HEK293 (cell line): ENCODE measurements at regions not wholly inside any gene's neighbourhood (a gene's known extent, or its start where the extent isn't known, plus 50 kb on each side); places are given as distances from the start of the nearest gene placed in this dataset.

Experiments used
- CTCF ChIA-PET: fragments of 350-600 bp; formaldehyde crosslinking; extraction: SDS; loops from one replicate; lab custom pipeline; 2021; ENCODE audit warnings: antibody characterized with exemption; lab: Yijun Ruan, JAX
- POLR2A ChIA-PET: fragments of 300-600 bp; formaldehyde crosslinking; extraction: SDS; loops from one replicate; lab custom pipeline; 2020; ENCODE audit warnings: antibody characterized with exemption, inconsistent platforms; lab: Yijun Ruan, JAX
- H3K27ac ChIP-seq: fragments of 200-500 bp; sonication (Bioruptor generic); 2 replicates; pipeline ENCODE4 v1.5.1; 2014; ENCODE audit warnings: low read depth, low read length, control low read depth, inconsistent platforms; ENCODE audit errors: extremely low read depth
- H3K36me3 ChIP-seq, 2 experiments: fragments of 200-500 bp in 1 of 2; sonication (Bioruptor generic) in 1 of 2; 1 replicate in 1 of 2; 2 replicates in 1 of 2; pipeline ENCODE4 v1.5.1; 2014 to 2017; ENCODE audit warnings: inconsistent platforms in 2 of 2, low read length in 2 of 2; ENCODE audit not compliant: control insufficient read depth in 2 of 2, insufficient read depth in 1 of 2
- H3K4me1 ChIP-seq: fragments of 200-500 bp; sonication (Bioruptor generic); 2 replicates; pipeline ENCODE4 v1.5.1; 2014; ENCODE audit warnings: mild to moderate bottlenecking, low read length, inconsistent platforms; ENCODE audit not compliant: control insufficient read depth, insufficient read depth
- H3K4me3 ChIP-seq: 2 replicates; pipeline ENCODE4 v1.5.1; 2011; ENCODE audit warnings: low read depth, mild to moderate bottlenecking, control low read depth, low read length, moderate library complexity
- H3K9me3 ChIP-seq: fragments of 200-500 bp; sonication (Bioruptor generic); 2 replicates; pipeline ENCODE4 v1.5.1; 2014; ENCODE audit warnings: low read depth, low read length, inconsistent platforms; ENCODE audit not compliant: control insufficient read depth, insufficient read depth
- KLF10 ChIP-seq: fragments of 450-650 bp; IDR thresholded peaks from 2 replicates; pipeline ENCODE4 v1.5.1; 2018; ENCODE audit warnings: missing biosample characterization, mild to moderate bottlenecking, missing genetic modification characterization
- REPIN1 ChIP-seq: fragments of 450-650 bp; formaldehyde crosslinking; IDR thresholded peaks from 2 replicates; pipeline ENCODE4 v1.5.1; 2017; ENCODE audit warnings: missing biosample characterization, missing genetic modification characterization, low read depth
- SETDB1 ChIP-seq: IDR thresholded peaks from one replicate; pipeline ENCODE4 v1.6.1; 2017; ENCODE audit warnings: mild to moderate bottlenecking, low read length, moderate library complexity, mixed read lengths; ENCODE audit not compliant: insufficient read length
- SP2 ChIP-seq: fragments of 450-650 bp; formaldehyde crosslinking; IDR thresholded peaks from 2 replicates; pipeline ENCODE4 v1.5.1; 2016; ENCODE audit warnings: missing biosample characterization, missing genetic modification characterization
- YY2 ChIP-seq: fragments of 450-650 bp; formaldehyde crosslinking; IDR thresholded peaks from 2 replicates; pipeline ENCODE4 v1.5.1; 2016; ENCODE audit warnings: missing biosample characterization, missing genetic modification characterization
- ZBTB1 ChIP-seq: fragments of 450-650 bp; formaldehyde crosslinking; IDR thresholded peaks from 2 replicates; pipeline ENCODE4 v1.5.1; 2016; ENCODE audit warnings: missing biosample characterization, missing genetic modification characterization
- ZFHX2 ChIP-seq: fragments of 450-650 bp; formaldehyde crosslinking; conservative IDR thresholded peaks from 2 replicates; pipeline ENCODE4 v1.5.1; 2016; ENCODE audit warnings: missing biosample characterization, missing genetic modification characterization
- ZIC2 ChIP-seq: fragments of 450-650 bp; formaldehyde crosslinking; IDR thresholded peaks from 2 replicates; pipeline ENCODE4 v1.5.1; 2016; ENCODE audit warnings: missing biosample characterization, missing genetic modification characterization
- ZNF138 ChIP-seq: fragments of 450-650 bp; formaldehyde crosslinking; IDR thresholded peaks from 2 replicates; pipeline ENCODE4 v1.5.1; 2016; ENCODE audit warnings: missing biosample characterization, missing genetic modification characterization, borderline replicate concordance
- ZNF146 ChIP-seq: fragments of 450-650 bp; formaldehyde crosslinking; IDR thresholded peaks from 2 replicates; pipeline ENCODE4 v1.5.1; 2016; ENCODE audit warnings: missing biosample characterization, missing genetic modification characterization
- ZNF248 ChIP-seq: fragments of 450-650 bp; formaldehyde crosslinking; IDR thresholded peaks from 2 replicates; pipeline ENCODE4 v1.5.1; 2017; ENCODE audit warnings: missing biosample characterization, missing genetic modification characterization
- ZNF501 ChIP-seq: fragments of 450-650 bp; formaldehyde crosslinking; IDR thresholded peaks from 2 replicates; pipeline ENCODE4 v1.5.1; 2016; ENCODE audit warnings: missing biosample characterization, missing genetic modification characterization
- ZNF544 ChIP-seq: fragments of 450-650 bp; formaldehyde crosslinking; IDR thresholded peaks from 2 replicates; pipeline ENCODE4 v1.5.0; 2017; ENCODE audit warnings: missing biosample characterization, missing genetic modification characterization
- ZNF585B ChIP-seq: fragments of 450-650 bp; formaldehyde crosslinking; IDR thresholded peaks from 2 replicates; pipeline ENCODE4 v1.5.1; 2016; ENCODE audit warnings: missing biosample characterization, missing genetic modification characterization
- ZNF670 ChIP-seq: fragments of 450-650 bp; formaldehyde crosslinking; IDR thresholded peaks from 2 replicates; pipeline ENCODE4 v1.5.1; 2016; ENCODE audit warnings: missing biosample characterization, missing genetic modification characterization, low read depth
- ZNF776 ChIP-seq: fragments of 450-650 bp; formaldehyde crosslinking; IDR thresholded peaks from 2 replicates; pipeline ENCODE4 v1.5.0; 2017; ENCODE audit warnings: missing biosample characterization, missing genetic modification characterization, borderline replicate concordance
- ZNF785 ChIP-seq: fragments of 450-650 bp; formaldehyde crosslinking; IDR thresholded peaks from 2 replicates; pipeline ENCODE4 v1.5.1; 2016; ENCODE audit warnings: missing biosample characterization, missing genetic modification characterization
- ZNF830 ChIP-seq: fragments of 450-650 bp; IDR thresholded peaks from 2 replicates; pipeline ENCODE4 v1.5.0; 2018; ENCODE audit warnings: missing biosample characterization, missing genetic modification characterization, low read depth, mild to moderate bottlenecking, moderate library complexity
- TF ChIP-seq, protein P1 (sequence below): fragments of 450-650 bp; formaldehyde crosslinking; IDR thresholded peaks from 2 replicates; pipeline ENCODE4; 2016; ENCODE audit warnings: missing biosample characterization, missing genetic modification characterization
- TF ChIP-seq, protein P2 (sequence below): fragments of 450-650 bp; formaldehyde crosslinking; IDR thresholded peaks from 2 replicates; pipeline ENCODE4 v1.5.1; 2016; ENCODE audit warnings: missing biosample characterization, missing genetic modification characterization
- TF ChIP-seq, protein P3 (sequence below): fragments of 450-650 bp; formaldehyde crosslinking; IDR thresholded peaks from 2 replicates; pipeline ENCODE4 v1.5.1; 2017; ENCODE audit warnings: missing biosample characterization, missing genetic modification characterization
- TF ChIP-seq, protein P4 (sequence below): fragments of 450-650 bp; formaldehyde crosslinking; IDR thresholded peaks from 2 replicates; pipeline ENCODE4 v1.5.1; 2017; ENCODE audit warnings: missing biosample characterization, missing genetic modification characterization

DNA sequence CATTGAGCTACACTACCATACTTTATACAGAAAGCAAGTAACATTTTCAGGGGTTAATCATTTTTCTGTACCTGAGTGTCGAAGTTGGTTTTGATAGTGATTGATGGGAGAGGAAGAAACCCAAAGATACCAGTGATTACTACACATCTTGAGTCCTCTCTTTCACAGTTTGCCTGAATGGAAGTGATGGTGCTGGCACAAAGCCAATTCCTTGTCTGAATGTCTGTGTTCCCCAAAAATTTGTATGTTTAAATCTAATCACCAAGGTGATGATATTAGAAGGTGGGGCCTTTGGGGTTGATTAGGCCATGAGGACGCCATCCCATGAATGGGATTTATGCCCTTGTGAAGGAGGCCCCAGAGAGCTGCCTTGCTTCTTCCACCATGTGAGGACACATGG lies 696.9 kb upstream of the ANKRD30A start:
- CTCF ChIA-PET, result no interaction called here
- POLR2A ChIA-PET, result no interaction called here
- Histone ChIP-seq H3K4me3 (no peak overlapping the region), H3K4me1 (peaks cover 12% of the 10 kb centered on the region), H3K27ac (no peak overlapping the region), H3K9me3 (no peaks in the 10 kb centered on the region), H3K36me3 (no peaks in the 10 kb centered on the region)
- no peak for TF ChIP-seq ZNF585B (tag by site-specific recombination)
- no peak for TF ChIP-seq ZNF146
- TF ChIP-seq, protein P1, sequence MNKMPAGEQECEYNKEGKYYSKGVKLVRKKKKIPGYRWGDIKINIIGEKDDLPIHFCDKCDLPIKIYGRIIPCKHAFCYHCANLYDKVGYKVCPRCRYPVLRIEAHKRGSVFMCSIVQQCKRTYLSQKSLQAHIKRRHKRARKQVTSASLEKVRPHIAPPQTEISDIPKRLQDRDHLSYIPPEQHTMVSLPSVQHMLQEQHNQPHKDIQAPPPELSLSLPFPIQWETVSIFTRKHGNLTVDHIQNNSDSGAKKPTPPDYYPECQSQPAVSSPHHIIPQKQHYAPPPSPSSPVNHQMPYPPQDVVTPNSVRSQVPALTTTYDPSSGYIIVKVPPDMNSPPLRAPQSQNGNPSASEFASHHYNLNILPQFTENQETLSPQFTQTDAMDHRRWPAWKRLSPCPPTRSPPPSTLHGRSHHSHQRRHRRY (tag by site-specific recombination), result no peak
- TF ChIP-seq ZNF670 (tag by site-specific recombination), result no peak
- no peak for TF ChIP-seq ZNF248
- TF ChIP-seq, protein P2, sequence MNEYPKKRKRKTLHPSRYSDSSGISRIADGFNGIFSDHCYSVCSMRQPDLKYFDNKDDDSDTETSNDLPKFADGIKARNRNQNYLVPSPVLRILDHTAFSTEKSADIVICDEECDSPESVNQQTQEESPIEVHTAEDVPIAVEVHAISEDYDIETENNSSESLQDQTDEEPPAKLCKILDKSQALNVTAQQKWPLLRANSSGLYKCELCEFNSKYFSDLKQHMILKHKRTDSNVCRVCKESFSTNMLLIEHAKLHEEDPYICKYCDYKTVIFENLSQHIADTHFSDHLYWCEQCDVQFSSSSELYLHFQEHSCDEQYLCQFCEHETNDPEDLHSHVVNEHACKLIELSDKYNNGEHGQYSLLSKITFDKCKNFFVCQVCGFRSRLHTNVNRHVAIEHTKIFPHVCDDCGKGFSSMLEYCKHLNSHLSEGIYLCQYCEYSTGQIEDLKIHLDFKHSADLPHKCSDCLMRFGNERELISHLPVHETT, result no peak
- TF ChIP-seq ZNF830 (tag by site-specific recombination), result no peak
- TF ChIP-seq ZNF501, result no peak
- TF ChIP-seq ZNF138 (tag by site-specific recombination), result no peak
- TF ChIP-seq, protein P3, sequence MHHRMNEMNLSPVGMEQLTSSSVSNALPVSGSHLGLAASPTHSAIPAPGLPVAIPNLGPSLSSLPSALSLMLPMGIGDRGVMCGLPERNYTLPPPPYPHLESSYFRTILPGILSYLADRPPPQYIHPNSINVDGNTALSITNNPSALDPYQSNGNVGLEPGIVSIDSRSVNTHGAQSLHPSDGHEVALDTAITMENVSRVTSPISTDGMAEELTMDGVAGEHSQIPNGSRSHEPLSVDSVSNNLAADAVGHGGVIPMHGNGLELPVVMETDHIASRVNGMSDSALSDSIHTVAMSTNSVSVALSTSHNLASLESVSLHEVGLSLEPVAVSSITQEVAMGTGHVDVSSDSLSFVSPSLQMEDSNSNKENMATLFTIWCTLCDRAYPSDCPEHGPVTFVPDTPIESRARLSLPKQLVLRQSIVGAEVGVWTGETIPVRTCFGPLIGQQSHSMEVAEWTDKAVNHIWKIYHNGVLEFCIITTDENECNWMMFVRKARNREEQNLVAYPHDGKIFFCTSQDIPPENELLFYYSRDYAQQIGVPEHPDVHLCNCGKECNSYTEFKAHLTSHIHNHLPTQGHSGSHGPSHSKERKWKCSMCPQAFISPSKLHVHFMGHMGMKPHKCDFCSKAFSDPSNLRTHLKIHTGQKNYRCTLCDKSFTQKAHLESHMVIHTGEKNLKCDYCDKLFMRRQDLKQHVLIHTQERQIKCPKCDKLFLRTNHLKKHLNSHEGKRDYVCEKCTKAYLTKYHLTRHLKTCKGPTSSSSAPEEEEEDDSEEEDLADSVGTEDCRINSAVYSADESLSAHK (tag by site-specific recombination), result no peak
- no peak for TF ChIP-seq ZNF776
- TF ChIP-seq REPIN1 (tag by site-specific recombination), result no peak
- TF ChIP-seq, protein P4, sequence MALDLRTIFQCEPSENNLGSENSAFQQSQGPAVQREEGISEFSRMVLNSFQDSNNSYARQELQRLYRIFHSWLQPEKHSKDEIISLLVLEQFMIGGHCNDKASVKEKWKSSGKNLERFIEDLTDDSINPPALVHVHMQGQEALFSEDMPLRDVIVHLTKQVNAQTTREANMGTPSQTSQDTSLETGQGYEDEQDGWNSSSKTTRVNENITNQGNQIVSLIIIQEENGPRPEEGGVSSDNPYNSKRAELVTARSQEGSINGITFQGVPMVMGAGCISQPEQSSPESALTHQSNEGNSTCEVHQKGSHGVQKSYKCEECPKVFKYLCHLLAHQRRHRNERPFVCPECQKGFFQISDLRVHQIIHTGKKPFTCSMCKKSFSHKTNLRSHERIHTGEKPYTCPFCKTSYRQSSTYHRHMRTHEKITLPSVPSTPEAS (tag by site-specific recombination), result no peak
- TF ChIP-seq SP2 (tag by site-specific recombination), result no peak
- TF ChIP-seq ZBTB1 (tag by site-specific recombination), result no peak
- no peak for TF ChIP-seq YY2 (tag by site-specific recombination)
- no peak for TF ChIP-seq ZNF544 (tag by site-specific recombination)
- no peak for TF ChIP-seq ZFHX2
- no peak for TF ChIP-seq ZNF785 (tag by site-specific recombination)
- TF ChIP-seq KLF10, result no peak

DNA sequence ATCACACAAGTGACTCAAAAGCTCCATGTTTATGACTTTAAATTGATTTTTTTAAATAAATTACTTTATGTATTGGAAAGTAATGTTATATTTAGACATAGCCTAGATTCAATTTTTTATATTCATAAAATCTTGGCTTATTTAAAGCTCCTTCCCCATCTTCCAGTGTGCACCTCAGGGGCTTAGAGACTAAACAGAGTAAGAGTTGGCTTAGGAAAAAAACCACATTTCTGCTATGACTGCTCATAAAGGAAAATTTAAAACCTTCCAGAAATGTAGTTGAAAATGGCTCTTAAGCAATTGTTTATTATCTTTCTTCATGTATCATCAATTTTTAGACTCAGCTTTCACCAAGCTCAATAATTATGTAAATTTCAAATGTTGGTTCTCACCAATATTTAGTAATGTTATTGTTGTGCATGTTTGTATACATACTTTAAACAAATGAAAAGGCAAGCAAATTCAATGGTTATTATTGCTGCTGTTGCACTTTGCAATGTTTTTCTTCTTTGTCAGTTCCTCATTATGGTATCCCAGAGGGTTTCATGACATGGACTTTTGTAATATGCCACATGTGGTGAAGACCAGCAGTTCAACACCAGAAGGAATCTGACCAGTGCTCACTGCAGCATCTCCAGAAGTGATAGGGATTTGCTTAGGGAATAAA lies 700.1 kb upstream of the ANKRD30A start:
- peaks cover 22% of the 10 kb centered on the region for H3K4me1 ChIP-seq
- CTCF ChIA-PET, result interaction anchor here (0.7 kb wide), 1 partner anchor 40 kb away, joined by 3 read pairs; no protein-coding TSS in a partner anchor
- H3K36me3 ChIP-seq, result no peaks in the 10 kb centered on the region
- TF ChIP-seq SETDB1, result no peak
- TF ChIP-seq ZIC2 (tag by site-specific recombination), result 0 out of 2 replicates have a peak, but pooled peaks have one; percentile 28
- no peak overlapping the region for H3K4me3 ChIP-seq
- H3K27ac ChIP-seq, result no peak overlapping the region
- POLR2A ChIA-PET, result no interaction called here
- no peaks in the 10 kb centered on the region for H3K9me3 ChIP-seq
